Activated T-cell treated with anti-CD3 and anti-CD28 coated beads, Interleukin-2, amount 50 U/mL, for 4 hours (primary cell): ENCODE measurements at regions not wholly inside any gene's neighbourhood (a gene's known extent, or its start where the extent isn't known, plus 50 kb on each side); places are given as distances from the start of the nearest gene placed in this dataset.

ENCODE experiments used
- ATAC-seq, 2 donors: fragments of 200-7000 bp; cut with Tn5 transposase; one replicate each; pipeline ENCODE4 v1.10.0; 2021
- DNase-seq: peaks from one replicate; pipeline ENCODE4 v3.0.0-alpha.2; 2020
- H3K27me3 Mint-ChIP-seq: one replicate; pipeline ENCODE4 v1.8.0; 2021; ENCODE audit warnings: low read depth, mixed read lengths
- H3K36me3 Mint-ChIP-seq: one replicate; pipeline ENCODE4 v1.8.0; 2022; ENCODE audit warnings: mixed read lengths; ENCODE audit not compliant: insufficient read depth
- H3K4me1 Mint-ChIP-seq: one replicate; pipeline ENCODE4 v1.8.0; 2021; ENCODE audit warnings: low read depth, mixed read lengths
- H3K4me3 Mint-ChIP-seq: one replicate; pipeline ENCODE4 v1.8.0; 2021; ENCODE audit warnings: mild to moderate bottlenecking, moderate library complexity, mixed read lengths
- H3K9me3 Mint-ChIP-seq: one replicate; pipeline ENCODE4 v1.8.0; 2021; ENCODE audit warnings: mixed read lengths

- no peaks in the 10 kb centered on the region for H3K36me3 Mint-ChIP-seq
- ATAC-seq (no peak), DNase-seq (no peak)
- H3K4me1 Mint-ChIP-seq: peaks cover 5% of the 10 kb centered on the region
- H3K27me3 Mint-ChIP-seq: no peaks in the 10 kb centered on the region
- no peak overlapping the region for H3K4me3 Mint-ChIP-seq
- no peaks in the 10 kb centered on the region for H3K9me3 Mint-ChIP-seq
Measured at GRCh38 chr17:73754886-73755400, 110.7 kb upstream of the SDK2 start.

- no peaks in the 10 kb centered on the region for H3K27me3 Mint-ChIP-seq
- ATAC-seq: no peak
- no peak for DNase-seq
- peaks cover 9% of the 10 kb centered on the region for H3K4me1 Mint-ChIP-seq
- H3K9me3 Mint-ChIP-seq: no peaks in the 10 kb centered on the region
- H3K4me3 Mint-ChIP-seq: no peak overlapping the region
- no peaks in the 10 kb centered on the region for H3K36me3 Mint-ChIP-seq
Measured at GRCh38 chr17:73757420-73757819, 113.2 kb upstream of the SDK2 start.

GRCh38 chr17:73758245-73758644, 114.0 kb upstream of the SDK2 start:
- Mint-ChIP-seq H3K4me1 (peaks cover 9% of the 10 kb centered on the region), H3K27me3 (no peaks in the 10 kb centered on the region), H3K9me3 (no peaks in the 10 kb centered on the region), H3K4me3 (no peak overlapping the region), H3K36me3 (no peaks in the 10 kb centered on the region)
- ATAC-seq (no peak), DNase-seq (no peak)

- no peak for DNase-seq
- Mint-ChIP-seq H3K4me3 (no peak overlapping the region), H3K4me1 (peaks cover 9% of the 10 kb centered on the region), H3K36me3 (no peaks in the 10 kb centered on the region), H3K9me3 (no peaks in the 10 kb centered on the region), H3K27me3 (no peaks in the 10 kb centered on the region)
- no peak for ATAC-seq
Measured at GRCh38 chr17:73759324-73759723, 115.1 kb upstream of the SDK2 start.

- ATAC-seq: no peak
Measured at GRCh38 chr17:73759734-73760438, 115.6 kb upstream of the SDK2 start.

GRCh38 chr17:73760439-73760758, 116.2 kb upstream of the SDK2 start:
- Mint-ChIP-seq H3K4me3 (no peak overlapping the region), H3K4me1 (peaks cover 9% of the 10 kb centered on the region), H3K9me3 (no peaks in the 10 kb centered on the region), H3K27me3 (no peaks in the 10 kb centered on the region), H3K36me3 (no peaks in the 10 kb centered on the region)
- ATAC-seq: no peak
- DNase-seq: no peak

More at GRCh38 chr17:73759734-73760438, 115.6 kb upstream of the SDK2 start:
- no peak overlapping the region for H3K4me3 Mint-ChIP-seq
- H3K4me1 Mint-ChIP-seq: peaks cover 9% of the 10 kb centered on the region
- no peaks in the 10 kb centered on the region for H3K9me3 Mint-ChIP-seq
- no peak for DNase-seq
- no peaks in the 10 kb centered on the region for H3K27me3 Mint-ChIP-seq
- no peaks in the 10 kb centered on the region for H3K36me3 Mint-ChIP-seq

GRCh38 chr17:73765824-73766563, 121.7 kb upstream of the SDK2 start:
- no peaks in the 10 kb centered on the region for H3K36me3 Mint-ChIP-seq
- no peak for DNase-seq
- no peaks in the 10 kb centered on the region for H3K4me1 Mint-ChIP-seq
- H3K4me3 Mint-ChIP-seq: no peak overlapping the region
- no peaks in the 10 kb centered on the region for H3K9me3 Mint-ChIP-seq
- no peak for ATAC-seq
- H3K27me3 Mint-ChIP-seq: peaks cover 2% of the 10 kb centered on the region

- Mint-ChIP-seq H3K36me3 (no peaks in the 10 kb centered on the region), H3K9me3 (no peaks in the 10 kb centered on the region), H3K4me1 (no peaks in the 10 kb centered on the region), H3K27me3 (peaks cover 2% of the 10 kb centered on the region), H3K4me3 (no peak overlapping the region)
- no peak for DNase-seq
- no peak for ATAC-seq
Measured at GRCh38 chr17:73767696-73768095, 123.5 kb upstream of the SDK2 start.

- peaks cover 2% of the 10 kb centered on the region for H3K27me3 Mint-ChIP-seq
- no peaks in the 10 kb centered on the region for H3K36me3 Mint-ChIP-seq
- no peak overlapping the region for H3K4me3 Mint-ChIP-seq
- DNase-seq (no peak), ATAC-seq (no peak)
- H3K9me3 Mint-ChIP-seq: no peaks in the 10 kb centered on the region
- no peaks in the 10 kb centered on the region for H3K4me1 Mint-ChIP-seq
Measured at GRCh38 chr17:73768691-73769090, 124.4 kb upstream of the SDK2 start.

GRCh38 chr17:73769479-73769878, 125.2 kb upstream of the SDK2 start:
- no peaks in the 10 kb centered on the region for H3K4me1 Mint-ChIP-seq
- no peaks in the 10 kb centered on the region for H3K36me3 Mint-ChIP-seq
- ATAC-seq (no peak), DNase-seq (no peak)
- no peak overlapping the region for H3K4me3 Mint-ChIP-seq
- no peaks in the 10 kb centered on the region for H3K9me3 Mint-ChIP-seq
- peaks cover 2% of the 10 kb centered on the region for H3K27me3 Mint-ChIP-seq

GRCh38 chr17:73770115-73770848, 126.0 kb upstream of the SDK2 start:
- Mint-ChIP-seq H3K36me3 (no peaks in the 10 kb centered on the region), H3K4me3 (no peak overlapping the region), H3K27me3 (peaks cover 2% of the 10 kb centered on the region), H3K4me1 (no peaks in the 10 kb centered on the region), H3K9me3 (no peaks in the 10 kb centered on the region)
- ATAC-seq (no peak), DNase-seq (no peak)

- no peak overlapping the region for H3K4me3 Mint-ChIP-seq
- no peak for ATAC-seq
- H3K27me3 Mint-ChIP-seq: peaks cover 2% of the 10 kb centered on the region
- H3K9me3 Mint-ChIP-seq: no peaks in the 10 kb centered on the region
- no peaks in the 10 kb centered on the region for H3K36me3 Mint-ChIP-seq
- DNase-seq: no peak
- no peaks in the 10 kb centered on the region for H3K4me1 Mint-ChIP-seq
Measured at GRCh38 chr17:73770849-73771229, 126.6 kb upstream of the SDK2 start.

GRCh38 chr17:73772107-73772705, 128.0 kb upstream of the SDK2 start:
- no peak for DNase-seq
- Mint-ChIP-seq H3K4me3 (no peak overlapping the region), H3K36me3 (no peaks in the 10 kb centered on the region), H3K27me3 (peaks cover 2% of the 10 kb centered on the region), H3K4me1 (no peaks in the 10 kb centered on the region), H3K9me3 (no peaks in the 10 kb centered on the region)
- no peak for ATAC-seq

GRCh38 chr17:73773702-73774101, 129.5 kb upstream of the SDK2 start:
- ATAC-seq: no peak
- Mint-ChIP-seq H3K9me3 (no peaks in the 10 kb centered on the region), H3K4me3 (no peak overlapping the region), H3K36me3 (no peaks in the 10 kb centered on the region), H3K27me3 (peaks cover under 1% of the 10 kb centered on the region), H3K4me1 (no peaks in the 10 kb centered on the region)
- no peak for DNase-seq
